Lower leg skin (tissue), 4 donors: ENCODE measurements at regions not wholly inside any gene's neighbourhood (a gene's known extent, or its start where the extent isn't known, plus 50 kb on each side); places are given as distances from the start of the nearest gene placed in this dataset.

Source experiments
- DNase-seq, 2 donors: peaks; one replicate each; pipeline ENCODE4 v3.0.0-alpha.2; 2019; ENCODE audit warnings: low spot score in 2 of 2
- H3K4me3 ChIP-seq: fragments of 200-600 bp; sonication (generic); 2 replicates; pipeline ENCODE4 v1.5.1; 2017; ENCODE audit warnings: mild to moderate bottlenecking, low read depth; ENCODE audit not compliant: poor library complexity, severe bottlenecking
- POLR2A ChIP-seq, 2 donors: fragments of 450-650 bp; IDR thresholded peaks; one replicate each; pipeline ENCODE4 v1.6.1; 2016 to 2017; ENCODE audit warnings: antibody characterized with exemption in 2 of 2, mild to moderate bottlenecking in 1 of 2, moderate library complexity in 1 of 2
- WGBS, 2 donors: methylation state at CpG; one replicate each; pipeline ENCODE4 v1.1.5; 2018; 5-methylcytosine and 5-hydroxymethylcytosine counted together
- intact Hi-C: fragments of 100-400 bp; cut with DNase I; formaldehyde crosslinking; loops from one replicate; pipeline ENCODE4 v1.15.0; 2023; ENCODE audit warnings: low total_unique reads
- TF ChIP-seq, protein P1 (sequence below), 3 donors: fragments of 450-650 bp; IDR thresholded peaks; one replicate each; pipeline ENCODE4 v1.5.1; 2016; ENCODE audit warnings: antibody characterized with exemption in 3 of 3, mild to moderate bottlenecking in 3 of 3, moderate library complexity in 2 of 3

DNA sequence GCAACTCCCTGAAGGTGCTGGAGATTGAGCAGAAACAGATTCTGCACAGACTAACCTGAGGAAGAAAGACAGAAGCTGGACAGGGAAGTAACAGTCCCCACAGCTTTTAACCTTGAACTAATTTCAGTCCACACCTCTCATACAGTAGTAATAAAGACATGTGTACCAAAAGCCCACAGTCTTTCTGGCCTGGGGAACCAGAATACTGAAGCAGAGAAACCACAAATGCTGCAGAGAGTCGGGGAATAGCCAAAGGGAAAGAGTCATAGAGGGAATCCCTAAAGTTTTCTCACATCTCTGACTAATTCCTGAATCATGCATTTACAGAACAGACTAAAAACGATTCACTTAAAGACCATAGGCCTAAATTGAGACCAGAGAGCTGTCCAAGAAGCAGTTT is 503.4 kb upstream of the NECTIN3 start:
- DNase-seq, result no peak
- 36 to 46% methylated on average over 2 of the region's 2 CpGs for WGBS, 2 donors
- TF ChIP-seq POLR2A (IDR thresholded peaks at IDR 0.05), result no peak
- no peak overlapping the region for H3K4me3 ChIP-seq
- intact Hi-C loops, result no loop called here

DNA sequence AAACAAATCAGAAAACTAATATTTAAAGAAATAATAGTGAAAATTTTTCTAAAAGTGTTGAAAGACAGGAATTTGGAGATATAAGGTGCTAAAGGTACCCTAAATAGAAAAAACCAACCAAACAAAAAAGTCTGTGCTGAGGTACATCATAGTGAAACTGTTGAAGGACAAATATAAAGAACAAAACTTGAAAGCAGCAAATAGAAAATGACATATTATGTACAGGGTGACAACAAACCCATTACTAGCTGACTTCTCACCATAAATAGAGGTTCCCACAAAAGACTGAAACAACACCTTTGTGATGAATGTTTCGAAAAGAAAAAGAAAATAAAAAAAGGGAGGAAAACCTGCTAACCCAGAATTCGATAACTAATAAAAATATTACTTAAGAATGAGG is 502.5 kb upstream of the NECTIN3 start:
- TF ChIP-seq POLR2A (IDR thresholded peaks at IDR 0.05), result no peak
- TF ChIP-seq, protein P1, sequence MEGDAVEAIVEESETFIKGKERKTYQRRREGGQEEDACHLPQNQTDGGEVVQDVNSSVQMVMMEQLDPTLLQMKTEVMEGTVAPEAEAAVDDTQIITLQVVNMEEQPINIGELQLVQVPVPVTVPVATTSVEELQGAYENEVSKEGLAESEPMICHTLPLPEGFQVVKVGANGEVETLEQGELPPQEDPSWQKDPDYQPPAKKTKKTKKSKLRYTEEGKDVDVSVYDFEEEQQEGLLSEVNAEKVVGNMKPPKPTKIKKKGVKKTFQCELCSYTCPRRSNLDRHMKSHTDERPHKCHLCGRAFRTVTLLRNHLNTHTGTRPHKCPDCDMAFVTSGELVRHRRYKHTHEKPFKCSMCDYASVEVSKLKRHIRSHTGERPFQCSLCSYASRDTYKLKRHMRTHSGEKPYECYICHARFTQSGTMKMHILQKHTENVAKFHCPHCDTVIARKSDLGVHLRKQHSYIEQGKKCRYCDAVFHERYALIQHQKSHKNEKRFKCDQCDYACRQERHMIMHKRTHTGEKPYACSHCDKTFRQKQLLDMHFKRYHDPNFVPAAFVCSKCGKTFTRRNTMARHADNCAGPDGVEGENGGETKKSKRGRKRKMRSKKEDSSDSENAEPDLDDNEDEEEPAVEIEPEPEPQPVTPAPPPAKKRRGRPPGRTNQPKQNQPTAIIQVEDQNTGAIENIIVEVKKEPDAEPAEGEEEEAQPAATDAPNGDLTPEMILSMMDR (IDR thresholded peaks at IDR 0.05), result no peak
- no peak overlapping the region for H3K4me3 ChIP-seq
- intact Hi-C loops, result no loop called here
- DNase-seq, result no peak
- WGBS, 2 donors, result 89 to 90% methylated on average over 2 of the region's 2 CpGs

DNA sequence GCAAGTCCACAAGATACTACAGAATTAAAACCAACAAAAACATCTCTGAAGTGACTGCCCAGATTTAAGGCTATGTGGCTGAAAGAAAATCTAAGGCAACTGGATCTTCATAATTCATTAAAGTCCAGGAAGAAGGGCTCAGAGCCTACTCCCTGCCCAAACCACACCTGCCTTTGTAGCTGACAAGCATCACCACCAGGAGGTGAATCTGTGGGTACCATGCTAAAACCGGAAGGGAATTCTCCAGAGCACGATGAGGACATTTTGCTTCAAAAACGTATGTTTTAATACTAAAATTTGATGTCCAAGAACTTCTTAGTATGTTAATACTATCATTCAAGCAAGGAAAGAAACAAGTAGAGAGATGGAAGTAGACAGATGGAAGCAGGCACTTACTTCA is 495.9 kb upstream of the NECTIN3 start:
- DNase-seq, result no peak
- H3K4me3 ChIP-seq, result no peak overlapping the region
- WGBS, 2 donors, result 82% methylated on average over 3 of the region's 3 CpGs
- TF ChIP-seq, protein P1 (IDR thresholded peaks at IDR 0.05), result no peak
- no peak for TF ChIP-seq POLR2A (IDR thresholded peaks at IDR 0.05)
- intact Hi-C loops, result no loop called here

DNA sequence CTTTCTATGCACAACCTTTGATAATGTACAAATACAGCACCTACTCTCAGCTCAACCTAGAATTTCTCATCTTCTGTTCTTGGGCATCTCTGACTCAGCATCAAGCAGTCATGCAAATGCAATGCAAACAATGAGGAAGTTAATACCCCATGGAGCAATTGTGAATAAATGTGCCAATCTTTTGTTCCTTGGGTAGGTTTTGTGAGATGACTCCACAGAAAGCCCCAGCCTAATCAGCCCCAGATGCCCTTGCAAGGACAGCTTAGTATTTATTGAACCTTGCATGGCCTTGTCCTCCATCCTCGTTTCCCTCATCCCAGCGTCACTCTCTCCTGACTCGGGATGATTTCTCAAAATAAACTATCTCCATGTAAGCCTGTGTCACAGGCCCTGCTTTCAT is 494.7 kb upstream of the NECTIN3 start:
- 39 to 50% methylated on average over 3 of the region's 3 CpGs for WGBS, 2 donors
- intact Hi-C loops, result no loop called here
- no peak overlapping the region for H3K4me3 ChIP-seq
- TF ChIP-seq, protein P1 (IDR thresholded peaks at IDR 0.05), result no peak
- TF ChIP-seq POLR2A (IDR thresholded peaks at IDR 0.05), result no peak
- peak; percentile 15 to 60 for DNase-seq

DNA sequence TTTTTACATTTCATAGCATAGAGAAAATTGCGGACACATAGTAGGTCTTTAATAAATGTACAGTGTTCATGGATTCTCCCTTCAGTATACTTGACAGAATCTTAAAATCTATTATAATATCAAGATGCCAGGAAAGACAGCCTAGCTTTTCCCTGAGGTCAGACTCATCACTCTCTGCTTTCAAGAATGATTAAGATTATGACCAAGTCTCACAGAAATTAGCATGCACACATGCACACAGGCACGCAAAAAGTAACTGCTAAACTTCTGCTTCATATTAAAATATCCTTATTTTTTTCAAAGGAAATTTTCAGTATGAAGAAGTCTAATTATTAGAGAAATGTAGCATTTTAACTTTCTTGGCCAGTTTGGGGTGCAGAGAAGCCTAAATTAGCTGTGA is 493.8 kb upstream of the NECTIN3 start:
- no peak overlapping the region for H3K4me3 ChIP-seq
- TF ChIP-seq POLR2A (IDR thresholded peaks at IDR 0.05), result no peak
- TF ChIP-seq, protein P1 (IDR thresholded peaks at IDR 0.05), result no peak
- intact Hi-C loops, result no loop called here
- 66 to 70% methylated on average over 2 of the region's 2 CpGs for WGBS, 2 donors
- DNase-seq, result no peak

DNA sequence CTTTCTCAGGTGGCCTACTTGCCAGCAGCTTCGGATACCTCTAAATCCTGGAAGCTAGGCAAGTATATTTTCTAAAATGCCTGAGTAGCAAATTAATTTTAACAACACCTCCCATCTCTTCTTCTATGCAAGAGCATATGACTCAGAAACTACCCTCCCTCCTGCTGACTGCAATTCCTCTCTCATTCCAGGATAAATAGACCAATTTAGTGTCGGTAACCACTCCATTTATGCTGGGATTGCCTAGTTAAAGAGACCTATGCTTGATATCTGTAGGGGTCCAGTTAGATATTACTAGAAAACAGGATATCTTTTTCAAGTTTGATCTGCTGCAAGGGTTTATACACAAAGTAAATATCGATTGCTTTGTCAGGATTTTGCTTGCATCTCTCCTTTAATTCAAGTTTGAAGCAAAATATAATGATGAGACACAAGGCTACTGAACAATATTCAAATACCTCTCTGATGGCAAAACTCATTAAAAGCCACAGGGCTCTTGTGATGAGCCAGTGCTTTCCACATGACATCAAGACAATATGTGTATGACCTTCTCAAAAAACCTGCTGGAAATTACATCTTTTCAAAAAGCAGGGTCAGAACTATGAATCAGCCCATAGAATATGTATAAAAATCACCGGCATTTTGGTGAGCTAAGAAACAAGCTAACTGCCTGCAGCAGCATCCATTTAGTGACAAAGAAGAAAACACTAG is 491.6 kb upstream of the NECTIN3 start:
- TF ChIP-seq, protein P1 (IDR thresholded peaks at IDR 0.05), result no peak
- no peak for TF ChIP-seq POLR2A (IDR thresholded peaks at IDR 0.05)
- H3K4me3 ChIP-seq, result no peak overlapping the region
- DNase-seq, result no peak
- intact Hi-C loops, result no loop called here
- WGBS, 2 donors, result 78 to 79% methylated on average over 4 of the region's 4 CpGs
